MV-4-11 (cell line): ENCODE measurements at regions not wholly inside any gene's neighbourhood (a gene's known extent, or its start where the extent isn't known, plus 50 kb on each side); places are given as distances from the start of the nearest gene placed in this dataset.

ENCODE experiments used
- DNase-seq: peaks from one replicate; lab custom pipeline; 2025; lab: John Stamatoyannopoulos, UW

DNA sequence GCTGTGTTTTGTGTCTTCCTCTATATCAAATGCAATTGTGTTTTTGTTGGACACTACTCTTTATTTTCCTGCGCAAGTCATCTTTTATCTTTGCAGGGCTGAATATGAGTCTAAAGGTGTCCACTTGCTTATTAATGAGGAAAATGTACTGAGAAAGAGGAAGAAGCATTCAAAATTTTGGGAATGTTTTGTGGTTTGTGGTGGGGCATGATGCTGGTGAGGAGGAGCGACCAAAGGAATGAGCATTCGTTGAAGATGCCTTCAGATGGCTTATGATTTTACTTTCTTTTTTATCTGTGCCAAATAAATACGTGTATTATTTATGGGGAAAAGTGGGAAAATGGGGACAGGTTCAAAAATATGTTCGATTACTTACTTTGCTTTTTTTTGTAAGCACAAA lies 63.9 kb upstream of the SMIM21 start:
- no peak for DNase-seq

DNA sequence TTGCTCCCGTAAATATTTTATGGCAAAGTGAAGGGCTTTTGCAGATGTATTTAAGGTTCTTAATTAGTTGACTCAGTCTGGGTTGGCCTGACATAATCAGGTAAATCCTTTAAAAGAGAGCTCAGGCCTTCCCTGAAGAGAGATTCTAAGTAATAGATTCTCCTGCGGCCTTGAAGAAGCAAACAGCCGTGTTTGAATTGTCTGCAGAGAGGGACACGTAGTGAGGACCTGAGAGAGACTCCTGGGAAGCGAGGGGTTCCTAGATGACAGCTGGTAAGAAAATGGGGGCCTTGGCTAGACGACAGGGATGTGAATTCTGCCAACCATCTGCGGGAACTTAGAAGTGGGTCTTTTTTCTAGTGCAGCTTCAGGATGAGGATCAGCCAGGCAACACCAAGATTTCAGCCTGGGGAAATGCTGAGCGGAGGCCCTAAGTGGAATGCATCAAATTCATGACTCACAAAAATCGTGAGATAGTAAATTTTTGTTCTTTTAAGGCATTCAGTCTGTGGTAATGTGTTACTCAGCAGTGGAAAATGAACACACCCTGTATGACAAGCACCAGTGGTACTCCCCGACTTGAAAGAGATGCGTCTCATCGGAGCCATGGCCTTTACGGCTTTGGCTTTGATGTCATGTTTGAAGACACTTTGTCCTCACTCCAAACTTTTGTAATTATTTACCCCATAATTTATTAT lies 62.1 kb upstream of the SMIM21 start:
- DNase-seq, result no peak

DNA sequence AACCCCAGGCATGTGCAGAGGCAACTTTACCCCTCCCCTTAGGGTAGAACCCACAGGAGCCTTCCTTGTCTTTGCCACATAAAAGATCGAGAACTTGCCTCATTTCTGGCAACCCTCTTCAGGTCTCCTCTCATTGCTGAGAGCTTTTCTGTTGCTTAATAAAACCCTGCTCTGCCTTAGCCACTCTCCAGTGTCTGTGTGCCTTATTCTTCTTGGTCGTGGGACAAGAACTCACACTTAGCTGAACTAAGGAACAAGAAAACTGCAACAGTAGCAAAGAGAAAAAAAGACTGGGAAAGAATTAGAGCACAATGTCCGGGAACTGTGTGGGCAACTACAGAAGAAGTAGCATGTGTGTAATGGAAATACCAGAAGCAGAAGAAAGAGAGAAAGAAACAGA lies 56.2 kb upstream of the SMIM21 start:
- DNase-seq, result no peak

DNA sequence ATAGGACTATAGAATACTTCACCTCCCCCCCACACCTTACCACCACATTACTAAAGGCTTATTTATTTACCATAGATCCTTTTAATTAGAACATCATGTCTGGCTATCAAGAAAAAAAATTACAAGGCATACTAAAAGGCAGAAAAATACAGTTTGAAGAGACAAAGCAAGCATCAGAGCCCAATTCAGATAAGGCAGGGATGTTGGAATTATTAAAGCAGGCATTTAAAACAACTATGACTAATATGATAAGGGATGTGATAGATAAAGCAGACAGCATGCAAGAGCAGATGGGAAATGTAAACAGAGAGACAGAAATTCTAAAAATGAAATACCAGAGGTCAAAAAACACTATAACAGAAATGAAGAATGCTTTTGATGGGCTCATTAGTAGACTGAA lies 55.4 kb upstream of the SMIM21 start:
- no peak for DNase-seq

DNA sequence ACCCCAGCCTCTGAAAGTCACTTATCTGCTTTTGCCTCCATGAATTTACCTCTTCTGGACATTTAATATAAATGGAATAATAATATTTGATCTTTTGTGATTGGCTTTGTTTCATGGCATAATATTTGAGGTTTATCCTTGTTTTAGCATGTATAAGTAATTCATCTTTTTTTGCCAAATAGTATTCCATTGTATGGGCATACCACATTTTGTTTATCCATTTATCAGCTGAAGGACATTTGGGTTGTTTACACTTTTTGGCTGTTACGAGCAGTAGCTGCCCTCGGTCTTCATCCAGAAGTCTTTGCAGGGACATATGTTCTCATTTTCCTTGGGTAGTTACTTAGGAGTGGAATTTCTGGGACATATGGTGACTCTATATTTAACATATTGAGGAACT lies 53.0 kb upstream of the SMIM21 start:
- DNase-seq, result no peak

DNA sequence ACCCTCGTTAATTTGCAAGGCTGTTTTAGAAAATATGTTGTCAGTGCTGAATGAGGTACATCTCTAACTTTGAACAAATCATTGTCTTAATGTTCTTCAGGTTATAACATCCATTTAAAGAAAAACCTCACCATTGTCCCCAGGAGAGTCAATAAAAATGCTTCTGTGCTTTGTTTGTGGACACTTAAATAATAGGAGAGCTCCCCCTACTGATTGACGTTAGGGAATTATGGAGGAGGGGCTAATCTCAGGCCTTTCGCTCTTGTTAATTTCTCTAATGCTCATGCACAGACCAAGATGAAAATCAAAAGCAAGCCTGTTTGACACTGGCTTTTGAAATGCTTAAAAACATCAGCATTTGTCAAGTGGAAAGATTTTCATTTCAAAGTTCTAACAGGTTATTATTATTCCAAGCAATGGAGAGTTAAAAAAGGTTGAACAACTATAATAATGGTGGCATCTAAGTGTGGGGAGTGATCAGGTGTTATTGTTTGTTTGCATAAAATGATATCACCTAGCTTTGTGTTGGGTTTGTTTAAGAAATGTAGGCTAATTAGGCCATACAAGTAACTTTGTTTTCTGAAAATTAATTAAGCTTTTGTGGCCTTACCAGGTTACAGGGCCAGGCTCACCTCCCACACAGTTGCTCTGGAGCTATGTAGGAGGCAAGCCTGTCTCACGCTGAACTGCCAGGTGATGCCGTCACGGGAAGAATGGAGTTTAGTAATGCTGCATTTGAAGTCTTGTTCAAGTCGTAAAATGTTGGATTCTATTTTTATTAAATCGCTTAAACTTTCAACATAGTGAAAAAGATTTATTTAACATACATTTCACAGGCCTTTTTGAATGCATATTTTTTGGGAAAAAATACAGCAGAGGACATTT lies 51.7 kb upstream of the SMIM21 start:
- peak; percentile 40 for DNase-seq

DNA sequence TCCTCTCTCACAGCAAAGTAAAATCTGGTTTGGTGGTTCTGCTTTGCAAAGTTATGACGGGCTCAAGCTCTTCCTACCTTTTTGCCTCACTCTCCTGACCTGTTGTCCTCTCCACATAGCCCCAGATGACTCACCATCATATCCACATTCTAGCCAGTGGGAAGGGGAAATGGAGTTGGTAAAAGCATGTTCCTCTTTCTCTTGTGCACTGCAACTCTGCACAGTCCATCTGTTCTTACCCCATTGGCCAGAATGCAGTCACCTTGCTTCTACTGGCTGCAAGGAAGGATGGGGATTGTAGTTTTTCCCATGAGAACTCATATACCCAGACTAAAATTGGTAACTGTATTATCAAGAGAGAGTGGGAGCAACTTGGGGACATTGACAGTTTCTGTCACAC lies 50.4 kb upstream of the SMIM21 start:
- DNase-seq, result peak; percentile 94
